HG03159 (cell line): ENCODE measurements at regions not wholly inside any gene's neighbourhood (a gene's known extent, or its start where the extent isn't known, plus 50 kb on each side); places are given as distances from the start of the nearest gene placed in this dataset.

Experiments used
- ATAC-seq: cut with Tn5 transposase; IDR thresholded peaks from one replicate; pipeline ENCODE4 v1.9.1; 2021; ENCODE audit warnings: mild to moderate bottlenecking, moderate library complexity; ENCODE audit not compliant: unreplicated experiment

DNA sequence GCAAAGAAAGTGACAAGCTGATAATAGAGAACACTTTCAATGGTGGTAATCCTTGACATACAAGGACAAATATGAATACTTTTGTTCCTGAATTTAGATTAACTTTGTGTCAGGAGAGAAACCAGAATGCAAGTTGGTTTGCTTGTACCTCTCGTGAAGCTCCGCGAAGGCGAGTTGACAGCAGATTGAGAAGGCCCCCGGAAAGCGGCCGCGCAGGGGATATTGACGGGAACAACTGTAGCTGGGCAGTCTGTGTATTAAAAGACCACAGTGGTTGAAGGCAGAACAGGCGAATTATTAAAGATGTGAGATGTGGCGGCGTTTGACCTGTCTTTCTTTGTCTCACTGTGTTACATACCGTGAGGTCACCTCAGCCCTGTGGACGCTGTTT, 175.8 kb upstream of the RALGAPA2 start:
- ATAC-seq = no peak

DNA sequence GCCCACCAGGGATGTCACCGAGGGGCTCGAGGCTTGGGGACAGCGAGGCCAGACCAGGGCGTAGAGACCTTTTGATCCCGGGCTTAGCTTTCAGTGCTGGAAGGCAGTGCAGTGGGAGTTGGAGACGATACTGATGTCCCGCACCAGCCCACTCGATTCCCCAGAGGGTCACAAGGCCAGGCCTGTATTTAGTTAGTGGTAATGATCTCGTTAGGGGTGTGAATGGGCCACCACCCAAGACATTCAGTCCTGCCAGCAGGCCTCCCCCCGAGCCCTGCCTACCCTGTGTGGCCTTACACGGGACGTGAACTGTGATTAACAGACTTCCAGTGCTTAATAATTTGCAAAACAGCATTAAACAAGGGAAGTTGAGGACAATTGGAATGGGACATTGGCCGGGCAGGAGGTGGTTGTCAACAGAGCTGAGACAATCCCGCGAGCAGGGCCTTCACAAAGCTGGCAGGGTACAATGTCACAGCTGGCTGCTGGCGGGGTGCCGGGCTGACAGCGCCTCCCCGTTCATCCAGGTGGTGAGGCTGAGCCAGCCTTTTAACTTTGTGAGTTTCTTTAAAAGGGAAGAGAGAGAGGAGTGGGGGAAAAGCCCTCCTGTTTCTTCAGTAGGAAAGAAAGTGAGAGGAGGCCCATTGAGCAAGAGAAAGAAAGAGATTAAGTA, 175.3 kb upstream of the RALGAPA2 start:
- no peak for ATAC-seq

DNA sequence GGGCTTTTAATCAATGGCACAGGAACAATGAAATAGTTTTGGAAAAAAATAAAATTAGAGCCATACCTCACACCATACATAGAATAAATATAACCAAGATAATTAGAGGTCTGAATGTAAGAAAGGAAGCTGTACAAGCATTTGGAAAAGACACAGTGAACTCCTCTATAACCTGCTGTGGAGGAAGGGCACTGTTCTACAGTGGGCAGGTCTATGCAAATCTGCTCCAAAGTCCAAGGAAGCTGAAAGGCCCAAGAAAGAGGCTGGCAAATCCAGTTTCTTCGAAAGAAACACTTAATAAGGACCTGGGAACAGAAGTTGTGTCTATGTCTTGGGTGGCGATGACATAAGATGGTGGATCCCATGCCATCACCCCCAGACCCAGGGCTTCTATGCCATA, 169.4 kb upstream of the RALGAPA2 start:
- no peak for ATAC-seq

DNA sequence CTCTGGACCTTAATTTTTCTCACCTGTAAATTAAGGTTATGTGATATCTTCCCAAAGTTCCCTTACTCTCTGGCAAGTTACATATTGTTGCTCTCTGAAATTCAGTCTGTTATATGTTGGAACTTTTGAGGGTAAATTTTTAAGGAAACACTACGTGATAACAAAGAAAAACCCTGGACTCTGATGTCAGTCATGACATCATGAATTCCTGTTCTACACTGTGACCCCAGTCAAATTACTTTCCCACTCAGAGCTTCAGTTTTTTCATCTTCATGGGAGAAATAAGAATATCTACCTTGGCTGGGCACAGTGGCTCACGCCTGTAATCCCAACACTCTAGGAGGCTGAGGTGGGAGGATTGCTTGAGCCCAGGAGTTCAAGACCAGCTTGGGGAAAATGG, 164.6 kb upstream of the RALGAPA2 start:
- no peak for ATAC-seq

DNA sequence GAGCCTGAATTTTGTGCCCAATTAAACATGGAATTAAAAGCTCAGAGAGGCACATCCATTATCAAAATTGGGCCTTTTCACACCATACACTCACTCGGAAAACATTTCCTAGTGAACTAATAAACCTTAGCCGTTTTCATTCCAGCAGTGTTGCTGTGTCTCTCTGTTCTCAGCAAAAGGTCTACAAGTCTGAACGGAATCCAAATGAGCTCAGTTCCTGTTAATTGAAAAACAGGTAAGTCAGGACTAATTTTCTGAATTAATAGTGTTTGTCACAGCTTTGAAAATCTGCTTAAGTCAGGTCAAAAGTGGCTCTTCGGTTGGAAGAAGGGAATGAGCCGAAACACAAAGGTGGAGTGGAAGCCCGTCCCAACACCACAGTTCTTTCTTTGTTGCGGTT, 163.3 kb upstream of the RALGAPA2 start:
- no peak for ATAC-seq

DNA sequence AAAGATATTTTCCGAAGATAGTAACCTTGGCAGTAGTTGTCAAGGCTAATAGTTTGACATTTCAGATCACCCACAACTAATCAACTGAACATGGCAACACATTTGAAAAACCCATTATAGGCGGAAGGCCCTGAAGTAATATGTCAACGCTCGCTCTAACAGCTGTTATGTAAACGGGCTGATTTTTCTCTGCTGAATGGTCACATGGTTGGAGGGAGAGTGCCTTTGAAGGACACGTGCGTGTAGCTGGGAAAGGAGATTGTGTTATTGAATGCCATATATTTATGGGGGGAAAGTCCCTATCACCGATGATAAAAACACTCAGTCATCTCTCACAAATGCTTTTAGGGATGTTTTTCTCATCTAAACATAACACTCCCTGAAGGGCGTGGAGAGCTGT, 160.0 kb upstream of the RALGAPA2 start:
- no peak for ATAC-seq

DNA sequence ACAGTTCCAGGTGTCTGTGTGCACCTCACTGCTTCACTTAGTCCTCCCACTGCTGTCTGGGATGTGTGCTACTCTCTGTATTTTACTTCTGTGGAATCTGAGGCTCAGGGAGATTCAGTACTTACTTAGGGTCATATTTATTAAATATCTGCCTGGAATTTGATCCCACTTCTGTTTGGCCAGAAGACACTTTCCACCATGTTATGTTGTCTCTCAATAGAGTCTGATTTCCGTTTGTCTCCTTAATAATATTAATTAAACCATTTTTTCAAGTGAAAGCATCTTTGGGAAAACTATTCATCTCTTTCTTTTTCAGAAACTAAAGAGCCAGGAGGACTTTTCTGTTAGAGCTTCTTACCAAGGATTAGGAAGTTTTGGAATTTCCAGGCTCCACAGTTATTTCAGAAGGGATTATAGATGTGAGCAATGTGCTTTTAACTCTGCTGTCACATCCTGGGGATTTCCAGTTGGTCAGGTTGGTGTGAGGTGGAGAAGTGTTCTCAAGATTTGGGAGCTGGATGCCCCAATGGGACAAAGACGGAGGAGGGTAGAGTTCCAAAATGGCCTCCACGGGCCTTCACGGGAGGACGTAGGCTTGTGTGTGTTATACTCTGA, 156.8 kb upstream of the RALGAPA2 start:
- ATAC-seq = no peak

DNA sequence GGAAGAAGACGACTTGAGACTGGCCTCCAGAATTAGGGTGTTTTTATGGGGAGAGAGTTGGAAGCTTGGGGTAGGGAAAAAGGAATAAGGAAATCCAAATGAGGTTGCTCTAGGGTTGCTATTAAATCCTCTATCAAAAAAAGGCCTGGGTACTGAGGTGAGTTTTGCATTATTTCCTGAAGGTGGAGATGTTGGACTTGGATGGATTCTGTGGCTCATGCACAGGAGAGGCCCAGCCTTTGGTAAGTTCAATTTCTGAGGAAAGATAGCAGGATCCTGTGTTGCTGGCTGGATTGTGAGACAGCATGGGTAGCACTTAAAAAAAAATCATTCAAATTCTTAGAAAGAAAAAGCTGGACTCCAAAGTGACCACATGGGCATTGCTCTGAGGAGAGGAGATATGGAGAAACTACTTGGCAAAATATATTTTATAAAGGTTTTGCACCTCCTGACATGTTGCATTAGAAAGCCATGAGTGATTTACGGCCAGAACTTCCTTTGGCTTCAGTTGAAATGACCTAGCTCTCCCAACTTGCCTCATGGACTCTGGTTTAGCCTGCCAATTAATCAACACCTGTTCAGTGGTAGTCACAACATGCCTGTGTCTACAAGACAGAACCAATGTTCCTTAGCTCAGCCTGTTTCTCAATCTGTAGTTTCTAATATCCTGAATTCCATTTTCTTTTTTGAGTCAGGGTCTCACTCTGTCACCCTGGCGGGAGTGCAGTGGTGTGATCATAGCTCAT, 152.1 kb upstream of the RALGAPA2 start:
- no peak for ATAC-seq

DNA sequence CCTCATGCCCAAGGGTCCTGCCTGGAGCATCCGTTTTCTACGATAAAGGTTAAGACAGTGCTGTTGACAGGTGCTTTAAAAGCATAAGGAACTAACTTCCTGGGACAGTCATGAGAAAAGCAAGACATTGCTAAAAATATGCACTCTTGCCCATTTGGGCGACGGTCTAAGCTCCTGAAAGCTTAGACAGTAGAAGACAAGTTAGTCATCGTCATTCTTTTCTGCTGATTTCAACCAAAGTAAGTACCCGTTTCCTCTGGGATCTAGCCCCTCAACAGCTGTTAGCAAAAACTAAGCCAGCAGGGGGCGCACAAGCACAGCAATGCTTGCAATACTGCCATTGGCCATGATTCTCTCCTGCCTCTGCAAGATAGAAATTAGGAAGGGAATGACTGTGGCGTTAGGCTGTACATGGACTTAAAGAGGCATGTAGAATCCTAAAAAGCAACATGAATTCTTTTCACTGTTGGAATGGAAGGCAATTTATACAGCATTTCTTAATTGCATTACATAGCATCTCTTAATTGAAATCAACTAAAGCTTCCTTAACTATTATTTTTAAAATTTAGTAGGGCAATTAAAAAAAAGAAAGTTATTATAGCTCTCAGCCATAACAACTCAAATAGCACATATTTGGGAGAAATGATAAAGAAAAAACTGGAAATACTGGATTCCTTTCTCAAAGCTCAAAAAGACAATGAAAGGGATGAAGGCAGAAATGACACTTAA, 147.8 kb upstream of the RALGAPA2 start:
- peak; percentile 85 for ATAC-seq

DNA sequence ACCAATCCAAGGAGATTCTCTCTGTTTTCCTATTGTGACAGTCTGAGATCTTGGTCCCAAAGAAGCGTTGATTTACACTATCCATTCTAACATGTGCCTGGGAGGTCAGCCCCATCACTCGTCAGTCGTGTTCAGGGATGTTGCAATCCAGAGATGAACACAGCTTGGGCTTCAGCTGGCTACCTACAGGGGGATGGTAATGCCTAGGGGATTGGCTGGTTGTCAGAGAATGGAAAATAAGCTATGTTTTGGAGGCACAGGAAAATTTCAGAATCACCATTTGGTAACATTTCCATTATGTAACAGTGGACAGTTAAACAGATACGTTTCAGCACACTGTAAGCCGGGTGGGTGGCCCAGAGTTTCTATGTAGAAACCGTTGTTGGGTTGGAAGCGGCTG, 147.1 kb upstream of the RALGAPA2 start:
- ATAC-seq = no peak

DNA sequence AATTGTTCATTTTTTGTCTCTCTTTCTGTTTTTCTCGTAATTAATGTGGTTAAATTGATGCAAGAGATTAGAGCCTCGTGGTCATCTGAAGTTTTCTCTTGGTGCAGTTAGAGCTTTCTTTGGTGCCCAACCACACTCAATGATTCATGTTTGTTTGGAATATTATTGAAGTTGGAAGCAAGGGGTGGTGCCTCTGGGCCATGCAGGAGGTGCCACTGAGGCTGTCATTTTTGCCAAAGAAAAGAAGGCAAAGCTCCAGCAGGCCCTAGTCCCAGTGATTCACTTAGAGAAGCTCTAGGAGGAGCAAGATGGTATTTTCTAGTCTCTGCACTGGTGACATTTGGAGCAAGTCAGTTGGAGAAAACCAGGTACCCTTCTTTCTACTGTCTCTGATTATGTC, 144.5 kb upstream of the RALGAPA2 start:
- no peak for ATAC-seq

DNA sequence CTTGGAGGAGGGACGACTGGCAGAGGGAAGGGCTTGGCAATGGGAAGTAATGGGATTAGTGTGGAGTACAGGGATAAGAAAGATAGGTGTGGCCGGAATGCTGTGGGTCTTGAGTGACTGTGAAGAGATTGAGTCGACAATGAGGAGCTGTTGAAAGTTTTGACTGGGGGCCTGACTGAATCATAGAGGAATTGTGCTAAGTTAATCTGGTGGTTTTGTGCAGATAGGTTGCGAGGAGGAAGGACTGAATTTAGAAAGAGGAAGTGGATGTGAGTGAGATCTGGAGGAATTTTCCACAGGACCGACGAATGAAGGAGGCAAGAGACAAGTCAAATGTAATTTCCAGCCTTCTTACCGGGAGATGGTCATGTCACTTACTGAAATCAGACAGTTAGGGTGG, 143.9 kb upstream of the RALGAPA2 start:
- no peak for ATAC-seq

DNA sequence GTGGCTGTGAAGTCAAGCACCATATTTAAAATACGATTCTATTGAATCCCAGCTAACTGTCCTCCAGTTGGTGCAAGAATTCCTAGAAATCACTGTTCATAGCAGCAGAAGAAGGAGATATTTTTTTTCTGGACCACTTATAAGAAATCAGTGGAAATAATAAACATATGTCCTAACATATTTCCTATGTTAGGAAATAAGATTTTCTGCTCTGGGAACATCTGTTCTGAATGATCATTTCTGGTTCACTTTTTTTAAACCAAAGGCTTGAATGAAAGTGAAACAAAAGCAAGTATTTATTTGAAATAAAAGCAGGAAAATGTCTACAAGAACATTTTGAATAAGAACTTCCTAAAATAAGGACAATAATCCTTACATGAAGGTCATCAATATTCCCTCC, 138.9 kb upstream of the RALGAPA2 start:
- no peak for ATAC-seq

DNA sequence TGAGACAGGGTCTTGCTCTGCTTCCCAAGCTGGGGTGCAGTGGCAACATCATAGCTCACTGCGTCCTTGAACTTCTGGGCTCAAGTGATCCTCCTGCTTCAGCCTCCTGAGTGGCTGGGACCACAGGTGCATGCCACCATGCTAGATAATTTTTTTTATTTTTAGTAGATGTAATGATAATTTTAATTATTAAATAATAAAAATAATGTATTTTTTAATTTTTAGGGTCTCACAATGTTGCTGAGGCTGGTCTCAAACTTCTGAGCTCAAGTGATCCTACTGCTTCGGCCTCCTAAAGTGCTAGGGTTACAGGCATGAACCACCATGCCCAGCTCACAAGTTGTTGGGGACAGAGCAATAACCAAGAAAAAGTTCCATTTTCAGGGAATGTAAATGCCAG, 138.0 kb upstream of the RALGAPA2 start:
- ATAC-seq = no peak

DNA sequence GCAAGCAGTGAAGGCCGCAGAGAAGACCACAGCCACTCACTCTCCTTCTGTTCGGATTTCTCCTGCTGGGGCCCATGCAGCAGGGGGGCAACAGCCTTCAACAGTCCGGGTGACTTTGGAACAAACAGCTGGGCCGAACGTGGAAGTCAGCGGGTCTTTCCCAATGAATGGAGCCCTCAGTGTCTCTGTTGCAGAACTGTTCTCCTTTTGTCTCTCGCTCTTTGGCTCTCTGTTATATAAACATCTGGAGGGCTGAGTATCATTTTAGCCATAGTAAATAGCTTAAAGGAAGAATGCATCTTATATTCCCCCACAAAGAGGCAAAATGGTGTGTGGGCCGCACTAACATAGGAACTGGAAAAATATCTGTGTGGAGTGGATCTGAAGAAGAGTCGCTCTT, 136.7 kb upstream of the RALGAPA2 start:
- ATAC-seq = no peak

DNA sequence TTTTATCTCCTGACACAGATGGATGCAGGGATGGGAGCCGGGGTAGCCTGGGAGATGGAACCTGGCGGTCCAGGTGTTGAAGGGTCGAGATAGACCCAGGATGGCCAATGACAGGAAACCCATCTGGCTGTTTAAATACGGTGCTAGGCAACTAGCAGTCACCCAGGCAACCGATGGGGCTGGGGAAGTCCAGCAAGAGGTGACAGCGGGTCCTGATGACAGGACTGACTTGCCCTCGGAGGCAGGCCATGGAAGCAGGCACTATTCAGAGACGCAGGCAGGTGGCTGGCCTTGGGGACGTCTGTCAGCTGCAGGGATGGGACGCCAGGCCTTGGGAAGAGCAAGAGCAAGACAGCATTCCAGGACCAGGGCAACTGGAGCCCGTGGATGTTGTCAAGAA, 135.4 kb upstream of the RALGAPA2 start:
- no peak for ATAC-seq

DNA sequence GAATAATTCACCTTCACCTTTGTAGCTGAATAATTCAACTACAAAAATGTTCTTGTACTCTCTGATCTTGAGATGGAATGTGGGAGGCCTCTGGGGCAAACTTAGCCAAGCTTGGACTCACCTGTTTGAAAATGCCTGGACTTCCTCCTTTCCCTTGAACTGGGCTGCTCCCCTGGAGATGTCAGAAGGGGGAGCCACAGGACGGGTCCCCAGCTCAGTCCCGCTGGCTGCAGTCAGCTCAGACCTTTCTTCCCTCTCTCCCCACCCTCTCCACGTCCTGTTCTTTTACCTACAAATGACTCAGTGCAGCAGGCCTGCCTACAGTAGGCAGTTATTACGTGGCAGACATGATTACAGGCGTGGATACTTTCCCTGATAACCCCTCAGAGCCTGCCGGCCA, 131.5 kb upstream of the RALGAPA2 start:
- no peak for ATAC-seq

DNA sequence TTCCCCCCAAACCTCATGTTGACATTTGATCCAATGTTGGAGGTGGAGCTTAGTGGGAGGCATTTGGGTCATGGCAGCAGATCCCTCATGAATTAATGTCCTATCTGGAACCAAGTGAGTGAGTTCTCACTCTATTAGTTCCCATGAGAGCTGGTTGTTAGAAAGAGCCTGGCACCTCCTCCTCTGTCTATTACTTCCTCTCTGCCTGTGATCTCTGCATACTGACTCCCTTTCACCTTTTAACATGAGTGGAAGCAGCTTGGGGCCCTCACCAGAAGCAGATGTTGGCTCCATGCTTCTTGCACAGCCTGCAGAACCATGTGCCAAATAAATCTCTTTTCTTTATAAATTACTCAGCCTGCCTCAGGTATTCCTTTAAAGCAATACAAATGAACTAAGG, 127.3 kb upstream of the RALGAPA2 start:
- ATAC-seq = no peak

DNA sequence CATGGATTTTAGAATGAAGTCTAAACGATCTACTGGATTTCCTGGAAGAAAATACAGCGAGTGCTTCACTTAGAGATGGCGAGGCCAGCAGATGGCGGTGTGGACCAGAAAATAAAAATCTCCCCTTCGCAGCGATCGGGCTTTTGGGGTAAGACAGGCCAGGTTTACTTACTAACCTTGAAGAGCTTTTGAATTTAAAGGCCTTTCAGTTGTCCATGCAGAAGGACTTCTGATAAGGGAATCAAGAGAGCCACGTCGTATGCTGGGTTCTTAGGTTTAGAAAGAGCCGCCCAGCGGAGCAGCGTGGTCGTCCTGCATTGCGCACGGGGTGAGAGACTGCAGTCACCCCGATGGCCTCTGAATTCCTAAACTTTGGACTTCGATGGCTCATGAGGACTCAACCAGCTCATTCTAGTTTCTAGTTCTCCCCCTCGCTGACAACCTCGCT, 125.2 kb upstream of the RALGAPA2 start:
- no peak for ATAC-seq

DNA sequence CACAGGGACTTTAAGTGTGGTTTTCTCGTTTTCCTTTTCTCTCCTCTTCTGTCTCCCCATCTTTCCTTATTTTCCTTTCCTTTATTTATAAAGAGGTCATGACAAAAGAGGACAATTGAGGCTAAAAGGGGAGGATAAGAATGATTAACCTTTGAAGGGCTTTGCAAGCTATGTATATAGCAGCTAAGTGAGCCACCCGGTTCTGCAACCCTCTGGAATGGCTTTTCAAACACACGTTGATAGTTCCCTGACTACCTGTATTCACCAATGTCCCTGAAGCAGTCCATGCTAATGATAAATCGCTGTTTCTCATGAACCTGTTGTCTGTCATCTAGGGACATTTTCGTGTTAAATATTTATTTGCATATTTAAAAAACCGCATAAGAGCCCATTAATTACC, 124.4 kb upstream of the RALGAPA2 start:
- ATAC-seq = no peak

DNA sequence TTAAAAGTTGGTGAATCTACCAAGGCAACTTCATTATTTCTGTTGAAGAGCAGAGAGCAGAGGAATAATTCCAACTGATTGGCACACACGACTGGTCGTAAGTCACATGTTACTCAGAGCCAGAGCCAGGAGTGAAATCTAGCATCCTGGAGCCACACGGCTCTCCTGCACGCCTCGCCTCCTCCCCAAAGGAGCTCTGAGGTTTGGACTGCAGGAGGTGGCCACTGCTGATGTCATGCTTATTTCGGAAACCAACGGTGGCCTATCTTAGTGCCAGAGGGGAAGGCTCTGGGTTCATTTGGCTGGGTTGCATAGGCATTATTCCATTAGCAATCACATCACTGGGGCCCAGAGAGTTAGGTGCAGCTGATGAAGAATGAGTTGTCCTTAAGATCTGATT, 123.5 kb upstream of the RALGAPA2 start:
- no peak for ATAC-seq

DNA sequence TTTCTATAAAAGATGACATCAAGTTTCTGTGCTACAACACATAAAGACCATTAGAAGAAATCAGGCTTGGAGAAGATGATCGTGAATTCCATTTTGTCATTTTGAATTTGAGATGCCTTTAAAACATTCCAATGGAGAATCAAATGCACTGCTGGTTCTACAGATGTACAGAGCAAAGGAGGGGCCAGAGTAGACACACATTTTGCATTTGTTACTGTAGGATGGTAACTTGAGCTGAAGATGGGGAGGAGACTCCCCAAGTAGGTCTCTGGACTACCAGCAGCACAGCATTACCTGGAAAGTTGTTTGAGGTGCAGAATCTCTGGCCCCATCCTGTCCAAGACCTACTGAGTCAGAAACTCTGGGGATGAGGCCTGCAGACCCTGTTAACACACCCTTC, 121.6 kb upstream of the RALGAPA2 start:
- ATAC-seq = no peak
